Fibroblast of lung (primary cell): ENCODE measurements at regions not wholly inside any gene's neighbourhood (a gene's known extent, or its start where the extent isn't known, plus 50 kb on each side); places are given as distances from the start of the nearest gene placed in this dataset.

Source experiments
- EZH2 ChIP-seq: IDR thresholded peaks from 2 replicates; pipeline ENCODE4 v1.5.1; 2012; ENCODE audit warnings: low read length, control low read depth, mild to moderate bottlenecking; ENCODE audit errors: missing control alignments
- TF ChIP-seq, protein P1 (sequence below), 2 donors: IDR thresholded peaks in 1 of 2; conservative IDR thresholded peaks in 1 of 2; 1 replicate in 1 of 2; 2 replicates in 1 of 2; pipeline ENCODE4 v1.5.1; 2011 to 2012; ENCODE audit warnings: low read length in 2 of 2, control low read depth in 1 of 2, inconsistent platforms in 1 of 2, low read depth in 1 of 2, mild to moderate bottlenecking in 1 of 2

DNA sequence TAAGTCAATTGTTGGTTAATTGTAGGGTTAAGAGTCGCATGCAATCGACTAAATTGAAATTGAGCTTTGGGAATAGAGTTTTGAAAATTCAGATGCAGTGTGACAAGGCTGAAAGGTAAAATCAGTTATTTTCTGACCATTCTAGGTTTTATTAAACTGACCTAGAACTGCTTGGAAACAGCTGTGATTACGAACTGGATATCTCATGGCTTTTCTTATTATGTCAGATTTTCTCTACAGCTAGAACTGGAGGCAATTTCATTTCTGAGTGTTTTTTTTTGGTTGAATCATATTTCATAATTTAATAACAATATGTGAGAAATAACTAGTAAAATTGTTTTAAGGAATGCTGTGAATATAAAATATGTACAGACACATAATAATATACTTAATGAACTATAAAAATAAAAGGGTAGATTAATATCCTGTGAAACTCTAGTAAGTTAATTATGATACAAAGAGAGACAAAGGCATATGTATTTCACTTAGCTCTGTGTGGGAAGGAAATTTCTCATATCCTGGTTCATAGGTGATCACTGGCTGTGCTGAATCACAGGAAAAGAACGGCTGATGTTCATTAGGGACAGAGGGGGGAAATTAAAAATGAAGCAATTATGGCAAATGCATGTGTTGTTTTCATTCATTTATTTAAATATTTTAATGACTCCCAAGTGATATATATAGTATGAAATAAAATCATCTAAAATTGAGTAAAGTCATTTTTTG, 403.2 kb downstream of the ZIC1 start:
- TF ChIP-seq, protein P1, sequence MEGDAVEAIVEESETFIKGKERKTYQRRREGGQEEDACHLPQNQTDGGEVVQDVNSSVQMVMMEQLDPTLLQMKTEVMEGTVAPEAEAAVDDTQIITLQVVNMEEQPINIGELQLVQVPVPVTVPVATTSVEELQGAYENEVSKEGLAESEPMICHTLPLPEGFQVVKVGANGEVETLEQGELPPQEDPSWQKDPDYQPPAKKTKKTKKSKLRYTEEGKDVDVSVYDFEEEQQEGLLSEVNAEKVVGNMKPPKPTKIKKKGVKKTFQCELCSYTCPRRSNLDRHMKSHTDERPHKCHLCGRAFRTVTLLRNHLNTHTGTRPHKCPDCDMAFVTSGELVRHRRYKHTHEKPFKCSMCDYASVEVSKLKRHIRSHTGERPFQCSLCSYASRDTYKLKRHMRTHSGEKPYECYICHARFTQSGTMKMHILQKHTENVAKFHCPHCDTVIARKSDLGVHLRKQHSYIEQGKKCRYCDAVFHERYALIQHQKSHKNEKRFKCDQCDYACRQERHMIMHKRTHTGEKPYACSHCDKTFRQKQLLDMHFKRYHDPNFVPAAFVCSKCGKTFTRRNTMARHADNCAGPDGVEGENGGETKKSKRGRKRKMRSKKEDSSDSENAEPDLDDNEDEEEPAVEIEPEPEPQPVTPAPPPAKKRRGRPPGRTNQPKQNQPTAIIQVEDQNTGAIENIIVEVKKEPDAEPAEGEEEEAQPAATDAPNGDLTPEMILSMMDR (conservative IDR thresholded peaks at IDR 0.05 in 1 of 2, IDR thresholded peaks at IDR 0.05 in 1 of 2; ENCODE audit: low read depth in 1 of 2, low read length in 2 of 2): no peak
- TF ChIP-seq EZH2: no peak
